ENCODE measurements at regions not wholly inside any gene's neighbourhood (a gene's known extent, or its start where the extent isn't known, plus 50 kb on each side); places are given as distances from the start of the nearest gene placed in this dataset.

- TF ChIP-seq POLR2AphosphoS5 (IDR thresholded peaks at IDR 0.05; ENCODE audit: low read depth, low read length): no peak
- no peak for TF ChIP-seq TAF1 (IDR thresholded peaks at IDR 0.05; ENCODE audit: borderline replicate concordance, low read depth, low read length)
These were observed 597.3 kb upstream of the CLINT1 start for GRCh38 chr5:158456241-158456640.

All from GM12892 (cell line).